ENCODE measurements at regions not wholly inside any gene's neighbourhood (a gene's known extent, or its start where the extent isn't known, plus 50 kb on each side); places are given as distances from the start of the nearest gene placed in this dataset.

GRCh38 chr7:25970911-25971310 is 181.1 kb upstream of the NFE2L3 start:
- no peaks in the 10 kb centered on the region for H3K36me3 ChIP-seq (ENCODE audit: control insufficient read depth, insufficient read depth, low read length)
- no peaks in the 10 kb centered on the region for H3K9me3 ChIP-seq (ENCODE audit: control insufficient read depth, insufficient read depth, low read depth, low read length)
- H3K27ac ChIP-seq (ENCODE audit: insufficient read depth, low read length): no peak overlapping the region
- H3K4me1 ChIP-seq (ENCODE audit: control insufficient read depth, extremely low read depth, insufficient read depth, low read length): no peaks in the 10 kb centered on the region
- no peak overlapping the region for H3K4me3 ChIP-seq (replicated peaks in 1 of 4; ENCODE audit: control extremely low read depth in 1 of 4, insufficient read depth in 1 of 4, low read depth in 3 of 4, low read length in 4 of 4)
- H3K4me2 ChIP-seq (ENCODE audit: extremely low read depth, insufficient read depth, low read length): no peak overlapping the region
- H3K79me2 ChIP-seq (ENCODE audit: control insufficient read depth, insufficient read depth, low read length): no peaks in the 10 kb centered on the region
- H3K9ac ChIP-seq (ENCODE audit: insufficient read depth, low read length): no peak overlapping the region
- no peaks in the 10 kb centered on the region for H4K20me1 ChIP-seq (ENCODE audit: control insufficient read depth, extremely low read depth, insufficient read depth, low read length)
- TF ChIP-seq EZH2 (IDR thresholded peaks at IDR 0.05; ENCODE audit: low read length, missing control alignments) (no peak), CTCF (conservative IDR thresholded peaks at IDR 0.05 in 1 of 2, IDR thresholded peaks at IDR 0.05 in 1 of 2; ENCODE audit: low read depth in 1 of 2, low read length in 2 of 2) (no peak)
- no peak for DNase-seq (ENCODE audit: low read depth in 2 of 2)
- no peaks in the 10 kb centered on the region for H3K27me3 ChIP-seq (ENCODE audit: control insufficient read depth, insufficient read depth, low read length)
- no peak overlapping the region for H2AFZ ChIP-seq (ENCODE audit: low read length)

- H2AFZ ChIP-seq (ENCODE audit: low read length): no peak overlapping the region
- H4K20me1 ChIP-seq (ENCODE audit: control insufficient read depth, extremely low read depth, insufficient read depth, low read length): no peaks in the 10 kb centered on the region
- no peak overlapping the region for H3K4me3 ChIP-seq (replicated peaks in 1 of 4; ENCODE audit: control extremely low read depth in 1 of 4, insufficient read depth in 1 of 4, low read depth in 3 of 4, low read length in 4 of 4)
- no peaks in the 10 kb centered on the region for H3K9me3 ChIP-seq (ENCODE audit: control insufficient read depth, insufficient read depth, low read depth, low read length)
- no peak overlapping the region for H3K4me2 ChIP-seq (ENCODE audit: extremely low read depth, insufficient read depth, low read length)
- no peaks in the 10 kb centered on the region for H3K79me2 ChIP-seq (ENCODE audit: control insufficient read depth, insufficient read depth, low read length)
- DNase-seq (ENCODE audit: low read depth in 2 of 2): no peak
- no peak overlapping the region for H3K9ac ChIP-seq (ENCODE audit: insufficient read depth, low read length)
- H3K4me1 ChIP-seq (ENCODE audit: control insufficient read depth, extremely low read depth, insufficient read depth, low read length): no peaks in the 10 kb centered on the region
- no peaks in the 10 kb centered on the region for H3K36me3 ChIP-seq (ENCODE audit: control insufficient read depth, insufficient read depth, low read length)
- TF ChIP-seq EZH2 (IDR thresholded peaks at IDR 0.05; ENCODE audit: low read length, missing control alignments) (no peak), CTCF (conservative IDR thresholded peaks at IDR 0.05 in 1 of 2, IDR thresholded peaks at IDR 0.05 in 1 of 2; ENCODE audit: low read depth in 1 of 2, low read length in 2 of 2) (no peak)
- no peaks in the 10 kb centered on the region for H3K27me3 ChIP-seq (ENCODE audit: control insufficient read depth, insufficient read depth, low read length)
- no peak overlapping the region for H3K27ac ChIP-seq (ENCODE audit: insufficient read depth, low read length)
Measured at GRCh38 chr7:25976630-25977029, 175.4 kb upstream of the NFE2L3 start.

- Histone ChIP-seq H3K4me1 (ENCODE audit: control insufficient read depth, extremely low read depth, insufficient read depth, low read length) (no peaks in the 10 kb centered on the region), H4K20me1 (ENCODE audit: control insufficient read depth, extremely low read depth, insufficient read depth, low read length) (no peaks in the 10 kb centered on the region), H3K27me3 (ENCODE audit: control insufficient read depth, insufficient read depth, low read length) (no peaks in the 10 kb centered on the region), H3K36me3 (ENCODE audit: control insufficient read depth, insufficient read depth, low read length) (no peaks in the 10 kb centered on the region), H3K9ac (ENCODE audit: insufficient read depth, low read length) (no peak overlapping the region), H3K9me3 (ENCODE audit: control insufficient read depth, insufficient read depth, low read depth, low read length) (no peaks in the 10 kb centered on the region), H2AFZ (ENCODE audit: low read length) (no peak overlapping the region), H3K4me2 (ENCODE audit: extremely low read depth, insufficient read depth, low read length) (no peak overlapping the region), H3K4me3 (replicated peaks in 1 of 4; ENCODE audit: control extremely low read depth in 1 of 4, insufficient read depth in 1 of 4, low read depth in 3 of 4, low read length in 4 of 4) (no peak overlapping the region), H3K27ac (ENCODE audit: insufficient read depth, low read length) (no peak overlapping the region), H3K79me2 (ENCODE audit: control insufficient read depth, insufficient read depth, low read length) (no peaks in the 10 kb centered on the region)
- no peak for TF ChIP-seq CTCF (conservative IDR thresholded peaks at IDR 0.05 in 1 of 2, IDR thresholded peaks at IDR 0.05 in 1 of 2; ENCODE audit: low read depth in 1 of 2, low read length in 2 of 2)
- TF ChIP-seq EZH2 (IDR thresholded peaks at IDR 0.05; ENCODE audit: low read length, missing control alignments): no peak
- DNase-seq (ENCODE audit: low read depth in 2 of 2): no peak
Measured at GRCh38 chr7:25978466-25978865, 173.5 kb upstream of the NFE2L3 start.
